Anterior cingulate cortex (tissue), 58 donors: ENCODE measurements at regions not wholly inside any gene's neighbourhood (a gene's known extent, or its start where the extent isn't known, plus 50 kb on each side); places are given as distances from the start of the nearest gene placed in this dataset.
A peak's percentile ranks its signal among the peaks of the same experiment; 100 is the strongest.
"Not testable (repeated sequence)": the region's sequence is repeated elsewhere in the genome, so short reads cannot be mapped to it uniquely, and the experiment has no call there.

Source experiments
- DNase-seq, 58 donors: peaks; one replicate each; lab custom pipeline; 2025; lab: John Stamatoyannopoulos, UW

DNA sequence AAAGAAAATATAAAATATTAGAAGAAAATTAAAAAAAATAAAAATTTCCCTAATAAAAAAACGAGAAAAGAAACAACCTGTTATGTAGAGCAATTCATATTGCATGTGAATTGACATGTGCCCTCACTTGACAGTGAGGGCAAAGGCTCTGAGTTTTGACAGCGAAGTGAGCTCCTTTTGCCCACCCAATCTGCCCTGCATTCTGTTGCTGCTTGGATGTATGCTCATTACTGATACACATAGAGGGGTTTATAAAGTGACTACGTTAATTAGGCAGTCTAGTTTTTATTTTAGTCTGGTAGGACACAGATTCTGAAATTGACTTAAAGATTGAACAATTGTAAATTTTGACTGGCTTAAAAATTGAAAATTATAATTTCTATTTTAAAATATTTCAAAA lies 949.4 kb downstream of the TLE4 start:
- DNase-seq: no peak

DNA sequence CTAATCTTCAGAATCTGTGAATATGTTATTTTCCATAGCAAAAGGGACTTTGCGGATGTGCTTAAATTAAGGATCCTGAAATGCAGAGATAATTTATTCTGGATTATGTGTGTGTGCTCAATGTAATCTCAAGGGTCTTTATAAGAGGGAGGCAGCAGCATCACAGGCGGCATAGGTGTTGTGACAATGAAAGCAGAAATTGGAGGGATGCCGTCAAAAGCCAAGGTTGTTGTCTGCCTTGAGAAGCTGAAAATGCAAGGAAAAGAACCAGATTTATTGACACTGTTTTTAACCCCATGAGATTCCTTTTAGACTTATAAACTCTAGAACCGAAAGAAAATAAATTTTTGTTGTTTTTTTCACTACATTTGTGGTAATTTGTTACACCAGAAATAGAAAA lies 948.5 kb downstream of the TLE4 start:
- no peak for DNase-seq

DNA sequence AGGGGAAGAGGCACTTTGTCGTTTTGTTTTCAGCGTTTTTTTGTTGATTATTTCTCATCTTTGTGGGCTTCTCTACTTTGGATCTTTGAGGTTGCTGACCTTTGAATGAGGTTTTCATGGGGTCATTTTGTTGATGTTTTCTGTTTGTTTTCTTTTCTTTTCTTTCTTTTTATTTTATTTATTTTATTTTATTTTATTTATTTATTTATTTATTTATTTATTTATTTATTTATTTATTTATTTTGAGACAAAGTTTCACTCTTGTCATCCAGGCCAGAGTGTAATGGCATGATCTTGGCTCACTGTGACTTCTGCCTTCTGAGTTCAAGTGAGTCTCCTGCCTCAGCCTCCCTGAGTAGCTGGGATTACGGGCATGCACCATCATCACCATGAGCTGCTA lies 946.7 kb downstream of the TLE4 start:
- no peak for DNase-seq

DNA sequence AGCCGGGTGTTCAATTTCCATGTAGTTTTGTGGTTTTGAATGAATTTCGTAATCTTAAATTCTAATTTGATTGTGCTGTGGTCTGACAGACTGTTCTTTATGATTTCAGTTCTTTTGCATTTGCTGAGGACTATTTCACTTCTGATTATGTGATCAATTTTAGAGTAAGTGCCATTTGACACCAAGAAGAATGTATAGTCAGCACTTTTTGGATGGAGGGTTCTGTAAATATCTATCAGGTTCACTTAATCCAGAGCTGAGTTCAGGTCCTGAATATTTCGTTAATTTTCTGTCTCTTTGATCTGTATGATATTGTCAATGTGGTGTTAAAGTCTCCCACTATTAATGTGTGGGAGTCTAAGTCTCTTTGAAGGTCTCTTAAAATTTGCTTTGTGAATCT lies 944.9 kb downstream of the TLE4 start:
- no peak for DNase-seq

DNA sequence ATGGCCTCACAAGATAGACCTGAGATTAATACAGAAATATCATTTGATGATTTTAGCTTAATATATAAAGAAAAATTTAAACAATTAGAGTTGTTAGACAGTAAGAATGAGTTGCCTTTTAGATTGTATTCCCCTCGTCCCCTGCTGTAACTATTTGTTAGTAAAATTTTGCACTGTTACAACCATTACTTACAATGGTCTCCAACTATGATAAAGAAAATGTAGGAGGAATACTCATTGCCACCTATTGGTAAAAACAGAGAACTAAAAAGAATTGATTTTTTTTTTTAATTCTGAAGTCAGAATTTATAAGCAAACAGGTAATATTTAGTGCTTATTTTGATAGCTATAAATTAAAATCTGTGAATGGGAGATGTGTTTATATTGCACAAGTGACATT lies 937.6 kb downstream of the TLE4 start:
- DNase-seq: no peak

DNA sequence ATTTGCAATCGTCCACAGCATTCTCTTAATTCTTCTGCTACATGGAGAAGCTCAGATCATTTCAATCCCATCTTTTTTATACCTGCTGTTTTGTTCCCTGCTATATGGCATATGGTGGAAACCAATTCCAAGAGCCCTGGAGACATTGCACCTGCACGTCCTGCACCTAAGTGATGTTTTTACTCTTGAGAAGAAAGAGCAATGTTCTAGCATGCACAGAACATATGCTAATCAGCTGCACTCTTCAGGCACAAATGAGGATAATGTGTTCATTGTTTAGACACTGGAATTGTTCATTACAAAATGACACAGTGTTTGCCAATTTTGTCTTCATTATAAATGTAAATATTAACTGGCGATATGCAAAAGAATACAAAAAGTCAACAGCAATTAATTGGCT lies 935.8 kb downstream of the TLE4 start:
- no peak for DNase-seq

DNA sequence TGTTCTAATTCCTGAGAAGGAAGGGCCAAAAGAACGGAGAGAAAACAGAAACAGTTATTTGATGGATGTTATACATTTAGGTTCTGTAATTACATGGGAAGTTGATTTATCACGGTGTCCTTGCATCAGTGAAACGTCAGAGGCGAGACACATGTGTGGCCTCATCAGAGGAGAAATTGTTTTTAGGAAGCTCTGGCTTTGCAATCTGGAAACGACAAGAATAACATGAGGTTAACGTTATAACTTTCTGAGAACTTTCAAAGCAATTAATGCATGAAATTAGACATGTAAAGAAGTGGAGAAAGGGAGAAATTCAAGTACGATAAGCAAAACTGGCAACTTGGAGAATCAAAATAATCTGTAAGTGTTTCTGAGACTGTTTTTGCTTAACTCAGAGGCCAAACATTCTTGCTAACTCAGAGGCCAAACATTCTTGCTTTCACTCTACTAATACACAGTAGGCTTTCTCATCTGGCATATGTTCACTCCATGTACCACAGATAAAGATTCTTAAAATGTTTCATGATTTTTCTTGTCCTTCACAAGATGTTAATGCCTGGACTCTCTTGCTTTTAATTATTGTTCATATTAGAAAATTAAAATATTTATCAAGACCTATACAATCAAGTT lies 933.0 kb downstream of the TLE4 start:
- no peak for DNase-seq

DNA sequence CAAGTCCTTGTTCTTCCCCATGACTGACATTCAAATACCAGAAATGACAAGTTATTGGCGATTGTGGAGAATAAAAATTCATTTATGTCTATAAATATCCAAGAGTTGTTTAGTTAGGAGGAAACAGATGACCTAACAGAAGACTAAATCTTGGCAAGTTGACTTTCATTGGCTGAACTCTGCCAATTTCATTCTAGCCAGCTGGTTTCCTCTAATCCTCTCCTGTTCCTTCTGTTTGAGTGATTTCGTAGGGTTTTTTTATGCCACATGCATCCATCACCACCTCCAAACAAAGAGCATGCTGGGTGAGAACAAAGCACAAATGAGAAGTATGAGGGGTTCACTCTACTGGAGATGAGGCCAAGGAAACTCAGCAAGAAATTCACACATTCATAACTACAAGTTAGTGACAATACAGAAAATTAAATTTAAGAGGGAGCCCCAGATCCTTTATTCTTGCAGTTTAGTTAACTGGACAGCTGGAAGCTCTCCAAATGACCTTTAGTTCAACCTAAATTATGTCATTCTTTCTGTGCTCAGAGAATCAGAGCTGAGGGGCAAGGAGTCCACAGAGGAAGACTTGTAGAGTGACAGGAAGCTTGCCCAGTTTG lies 932.0 kb downstream of the TLE4 start:
- DNase-seq: peak in 2 of 58 donors; percentile 2 to 16

DNA sequence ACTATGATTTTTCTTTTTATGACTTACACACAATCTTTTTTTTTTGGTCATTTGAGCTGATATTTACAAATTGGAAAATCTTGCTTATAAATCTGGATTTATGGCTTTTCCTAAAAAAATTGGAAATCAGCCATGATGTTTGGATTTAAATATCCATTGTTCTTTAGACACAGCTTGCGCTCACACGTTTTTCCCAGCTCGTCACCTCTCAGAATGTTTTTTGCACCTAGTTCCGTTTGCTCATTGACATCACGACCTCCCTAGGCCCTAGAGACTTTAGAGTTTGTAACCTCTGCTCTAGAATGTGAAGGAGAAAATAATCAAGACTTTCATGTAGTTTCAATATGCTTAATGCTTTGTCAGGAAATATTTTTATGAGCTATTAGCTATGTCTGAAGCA lies 930.5 kb downstream of the TLE4 start:
- DNase-seq: no peak

DNA sequence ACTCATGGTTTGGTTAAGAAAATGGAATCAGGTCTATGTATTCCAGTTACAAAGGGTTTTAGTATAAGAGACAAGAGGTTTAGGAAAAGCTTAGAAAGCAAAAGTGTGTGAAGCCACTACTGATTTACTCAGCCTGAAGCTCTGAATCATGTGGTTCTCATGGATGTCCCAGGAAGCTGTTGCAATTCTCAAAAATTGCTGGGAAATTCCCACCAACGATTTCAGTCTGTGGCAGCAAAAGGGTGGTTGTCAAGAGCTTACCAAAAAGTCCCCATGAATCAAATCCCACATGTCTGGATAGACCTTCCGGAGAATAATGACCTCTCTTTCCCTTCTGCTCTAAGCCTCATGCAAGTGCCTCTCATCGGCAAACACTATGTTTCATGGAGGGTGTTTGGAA lies 929.9 kb downstream of the TLE4 start:
- DNase-seq: no peak

DNA sequence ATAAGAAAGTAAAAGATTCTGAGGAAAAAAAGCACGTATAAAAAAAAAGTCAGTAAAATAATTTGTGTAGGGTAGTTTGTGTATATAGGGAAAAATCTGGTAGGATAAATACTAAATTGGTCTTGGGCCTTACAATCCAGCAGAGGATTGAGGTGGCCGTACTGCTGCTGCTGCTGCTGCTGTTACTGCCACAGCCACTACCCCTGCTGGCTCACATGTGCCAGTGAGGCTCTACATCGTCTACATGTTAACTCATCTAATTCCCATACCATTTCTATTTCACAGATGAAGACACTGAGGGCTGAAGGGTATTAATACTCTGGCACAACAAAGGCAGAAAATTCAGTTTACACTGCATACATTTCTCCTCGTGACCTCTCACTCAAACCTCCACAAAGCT lies 928.5 kb downstream of the TLE4 start:
- no peak for DNase-seq

DNA sequence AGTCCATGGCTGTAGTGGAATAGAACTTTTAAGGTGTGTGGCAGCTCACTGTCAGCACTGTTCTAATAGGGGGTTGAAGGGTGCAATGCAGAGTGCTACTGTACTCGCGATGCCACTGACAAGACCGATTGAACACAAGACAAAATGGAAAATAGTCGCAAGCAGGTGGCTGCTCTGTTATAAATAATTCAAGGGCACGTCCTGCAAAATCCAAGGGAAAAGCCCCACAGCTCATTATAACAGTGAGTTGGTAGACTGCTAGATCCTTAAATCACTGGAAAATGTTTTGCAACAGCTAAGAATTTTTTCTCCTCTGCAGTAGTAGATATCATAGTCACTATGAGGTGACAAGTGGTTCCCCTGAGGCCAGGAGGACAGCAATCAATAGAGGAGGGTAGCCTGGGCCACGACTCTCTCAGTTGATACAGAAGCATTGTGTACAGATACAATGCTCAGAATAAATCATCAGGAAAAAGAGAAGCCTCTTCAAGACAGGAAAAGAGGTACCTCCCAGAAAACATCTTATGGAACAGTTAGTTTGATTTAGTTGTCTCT lies 926.3 kb downstream of the TLE4 start:
- no peak for DNase-seq

DNA sequence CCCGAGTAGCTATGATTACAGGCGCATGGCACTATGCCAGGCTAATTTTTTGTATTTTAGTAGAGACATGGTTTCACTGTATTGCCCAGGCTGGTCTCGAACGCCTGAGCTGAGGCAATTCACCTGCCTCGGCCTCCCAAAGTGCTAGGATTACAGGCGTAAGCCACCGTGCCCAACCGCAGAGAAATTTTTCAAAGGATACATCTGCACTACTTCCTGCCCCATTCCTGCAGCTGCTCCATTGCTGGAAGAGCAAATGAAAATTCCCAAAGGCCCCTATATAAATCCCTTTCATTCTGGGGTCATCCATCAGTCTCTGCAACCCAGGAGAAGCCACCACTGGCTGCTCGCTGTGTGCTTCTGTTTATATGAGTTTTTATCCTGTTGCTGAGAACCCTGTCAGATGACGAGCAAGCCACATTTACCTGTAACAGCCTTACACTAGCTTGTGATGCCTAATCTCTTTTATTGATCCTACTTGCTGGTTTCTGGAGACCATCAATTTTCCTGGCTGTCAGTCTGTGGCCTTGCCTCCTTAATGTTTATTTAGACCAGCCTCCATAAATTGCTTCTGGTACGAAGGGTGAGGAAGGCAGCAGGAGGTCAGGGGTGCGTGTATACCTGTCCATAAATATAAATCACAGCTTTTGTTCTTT lies 925.3 kb downstream of the TLE4 start:
- no peak for DNase-seq

DNA sequence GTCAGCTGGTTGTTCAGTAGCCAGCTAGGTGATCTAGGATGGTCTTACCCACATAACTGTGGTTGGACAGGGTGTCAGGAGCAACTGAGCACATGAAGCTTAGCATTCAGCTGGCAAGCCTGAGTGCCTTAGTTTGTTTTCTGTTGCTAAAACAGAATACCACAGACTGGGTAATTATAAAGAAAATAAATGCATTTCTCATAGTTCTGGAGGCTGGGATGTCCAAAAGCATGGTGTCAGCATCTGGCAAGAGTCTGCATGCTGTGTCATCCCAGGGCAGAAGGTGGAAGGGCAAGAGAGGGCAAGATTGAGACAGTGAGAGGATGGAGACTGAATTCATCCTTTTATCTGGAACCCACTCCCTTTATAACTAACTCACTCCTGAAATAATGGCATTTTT lies 921.5 kb downstream of the TLE4 start:
- no peak for DNase-seq

DNA sequence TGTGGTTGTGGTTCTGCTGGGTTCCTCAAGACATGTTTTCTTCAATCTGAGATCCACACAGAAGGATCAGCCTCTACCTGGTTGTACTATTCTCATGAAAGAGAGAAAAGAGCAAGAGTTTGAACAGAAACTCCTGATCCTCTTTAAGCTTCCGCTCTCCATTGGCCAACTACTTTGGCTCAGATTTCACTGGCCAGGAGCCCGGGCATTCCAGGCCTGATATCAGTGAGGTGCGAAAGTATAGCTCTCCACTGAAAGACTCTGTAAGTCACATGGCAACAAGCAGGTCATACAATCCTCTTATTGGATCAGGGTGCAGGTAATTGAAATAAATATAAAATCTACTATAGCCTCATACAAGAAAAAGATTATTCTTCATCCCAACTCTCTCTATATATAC lies 920.5 kb downstream of the TLE4 start:
- DNase-seq: no peak

DNA sequence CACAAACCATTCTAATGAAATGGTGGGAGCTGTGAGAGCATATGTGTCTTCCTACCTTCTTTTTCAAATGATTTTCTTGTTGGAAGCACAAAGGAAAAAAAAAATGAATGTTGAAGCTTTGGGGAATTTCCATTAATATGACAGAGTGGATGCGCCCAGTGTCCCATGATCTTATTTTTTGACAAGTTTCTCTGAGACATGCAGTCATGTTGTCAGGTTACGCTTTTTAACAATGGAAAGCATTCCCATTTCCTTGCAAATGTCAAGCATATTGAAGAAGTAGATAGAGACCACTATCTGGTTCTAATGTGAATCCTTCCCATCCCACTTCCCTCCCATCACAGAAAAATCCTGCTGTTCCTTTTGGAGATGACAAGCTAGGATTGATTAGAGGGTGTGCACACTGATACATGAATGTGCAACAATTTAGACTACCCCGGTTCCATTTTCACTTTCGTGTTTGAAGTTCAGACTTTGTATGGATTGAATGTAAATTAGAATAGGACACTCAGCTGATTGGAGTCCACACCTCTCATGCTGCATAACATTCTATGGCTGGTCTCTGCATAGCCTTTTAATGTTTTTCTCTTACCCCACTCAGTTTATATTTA lies 919.4 kb downstream of the TLE4 start:
- no peak for DNase-seq

DNA sequence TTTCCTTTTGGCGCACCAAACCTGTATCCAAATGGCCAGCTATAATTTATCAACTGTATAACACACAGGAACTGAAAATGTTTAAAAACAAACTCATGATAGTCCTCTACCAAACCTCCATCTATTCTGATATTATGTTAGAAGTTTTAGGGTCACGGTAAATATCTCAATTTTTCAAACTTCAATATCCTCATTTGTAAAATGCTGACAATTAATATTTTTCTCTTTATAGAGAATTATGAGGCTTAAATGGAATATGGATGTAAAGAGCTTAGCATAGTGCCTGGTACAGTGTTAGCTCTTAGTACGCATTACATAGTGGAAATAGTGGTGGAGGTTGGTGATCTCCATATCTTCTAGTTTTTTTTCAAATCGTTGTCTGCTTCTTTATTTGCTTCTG lies 917.6 kb downstream of the TLE4 start:
- no peak for DNase-seq

DNA sequence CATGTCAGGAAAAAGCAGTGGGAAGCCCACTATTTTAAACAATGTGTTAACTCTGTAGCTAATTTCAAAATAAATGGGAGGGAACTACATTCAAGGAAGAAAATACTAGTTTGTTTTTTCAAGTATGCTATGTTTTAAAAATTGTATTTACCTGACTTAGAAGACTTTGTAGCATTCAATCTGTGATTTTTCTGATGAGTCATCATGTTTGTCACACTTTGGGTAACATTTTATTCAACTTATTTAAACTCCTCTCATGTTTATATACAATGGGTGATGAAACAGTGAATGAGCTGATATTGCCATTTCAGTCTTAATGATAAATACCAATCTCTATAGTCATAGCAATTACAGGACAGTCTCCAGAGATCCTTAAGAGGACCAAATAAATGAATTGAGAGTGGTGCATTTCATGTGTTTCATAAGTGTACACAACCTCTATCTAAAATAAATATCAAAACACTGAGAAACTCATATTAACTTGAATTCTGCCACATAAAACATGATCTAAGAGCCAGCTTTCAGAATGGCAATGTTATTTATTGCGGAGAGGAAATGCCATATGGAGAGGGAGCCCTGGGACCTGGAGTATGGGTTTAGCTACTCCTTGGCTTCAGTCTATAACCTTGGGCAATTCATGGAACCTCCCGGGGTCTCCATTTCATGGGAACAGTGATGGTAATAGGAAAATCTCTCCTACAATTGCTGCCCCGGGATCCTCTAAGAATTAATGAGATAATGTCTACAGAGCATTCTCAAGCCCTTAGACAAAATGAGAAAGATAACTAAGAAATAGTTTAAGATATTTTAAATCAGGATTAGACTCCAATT lies 913.9 kb downstream of the TLE4 start:
- DNase-seq: no peak

DNA sequence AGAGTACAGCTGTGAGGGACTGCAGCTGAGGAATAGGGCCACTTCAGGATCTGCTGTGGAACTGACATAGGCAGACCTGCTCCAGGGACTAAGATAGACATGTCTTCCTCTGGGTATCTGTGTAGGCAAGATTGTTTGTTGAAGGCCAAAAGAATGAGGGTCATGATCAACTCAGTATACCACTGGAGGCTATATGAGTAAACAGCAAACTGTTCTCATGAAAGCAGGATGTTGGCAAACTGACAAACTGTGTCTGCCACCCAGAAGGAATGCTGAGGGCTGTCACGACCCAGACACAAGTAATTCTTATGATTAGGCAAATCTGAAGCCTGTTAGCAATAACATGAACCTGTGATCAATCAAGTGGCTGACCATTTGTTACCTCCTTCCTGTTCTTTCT lies 910.5 kb downstream of the TLE4 start:
- DNase-seq: not testable (repeated sequence)

DNA sequence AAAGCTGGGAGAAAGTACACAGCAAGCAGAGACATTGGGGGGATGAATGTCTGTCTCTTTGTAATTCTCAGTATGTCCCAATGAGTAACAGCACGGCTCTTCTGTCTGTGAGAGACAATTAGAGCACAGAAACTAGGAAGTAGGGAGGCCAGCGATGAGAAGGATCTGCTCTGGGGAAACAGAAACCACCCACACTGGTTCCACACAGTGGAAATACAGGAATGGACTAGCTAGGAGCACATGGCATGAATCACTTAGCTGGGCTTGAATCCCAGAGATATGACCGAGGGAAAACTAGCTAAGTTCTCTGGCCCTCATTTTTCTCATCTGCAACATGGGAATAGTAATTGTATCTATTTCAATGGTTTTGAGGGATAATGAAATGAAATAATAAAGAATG lies 895.9 kb downstream of the TLE4 start:
- no peak for DNase-seq

DNA sequence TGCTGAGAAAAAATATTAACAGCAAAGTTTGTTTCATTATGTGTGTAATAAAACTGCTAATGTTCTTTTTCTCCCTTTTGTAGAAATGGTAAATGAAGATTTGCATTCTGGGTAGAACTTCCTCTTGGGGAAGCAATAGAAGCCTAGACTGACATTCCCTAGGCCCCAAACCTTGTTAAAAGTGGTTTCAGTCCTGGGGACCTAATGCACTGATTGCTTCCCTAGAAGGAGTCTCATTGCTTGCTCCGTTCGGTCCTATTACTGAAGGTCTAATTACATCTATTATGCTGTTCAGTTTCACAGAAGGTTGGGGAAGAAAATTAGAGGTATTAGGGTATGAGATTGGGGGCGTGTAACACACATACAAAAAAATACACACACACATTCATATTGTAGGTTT lies 893.8 kb downstream of the TLE4 start:
- no peak for DNase-seq
